Activated CD8-positive, alpha-beta memory T cell treated with anti-CD3 and anti-CD28 coated beads, Interleukin-2, amount 50 U/mL, for 1 hour (primary cell): ENCODE measurements at regions not wholly inside any gene's neighbourhood (a gene's known extent, or its start where the extent isn't known, plus 50 kb on each side); places are given as distances from the start of the nearest gene placed in this dataset.

Experiments
- DNase-seq: peaks from one replicate; pipeline ENCODE4 v3.0.0-alpha.2; 2020; ENCODE audit errors: extremely low read depth

GRCh38 chr6:139600343-139600742, 225.9 kb upstream of the CITED2 start:
- DNase-seq: no peak

GRCh38 chr6:139597771-139598755, 223.6 kb upstream of the CITED2 start:
- DNase-seq: no peak

DNA sequence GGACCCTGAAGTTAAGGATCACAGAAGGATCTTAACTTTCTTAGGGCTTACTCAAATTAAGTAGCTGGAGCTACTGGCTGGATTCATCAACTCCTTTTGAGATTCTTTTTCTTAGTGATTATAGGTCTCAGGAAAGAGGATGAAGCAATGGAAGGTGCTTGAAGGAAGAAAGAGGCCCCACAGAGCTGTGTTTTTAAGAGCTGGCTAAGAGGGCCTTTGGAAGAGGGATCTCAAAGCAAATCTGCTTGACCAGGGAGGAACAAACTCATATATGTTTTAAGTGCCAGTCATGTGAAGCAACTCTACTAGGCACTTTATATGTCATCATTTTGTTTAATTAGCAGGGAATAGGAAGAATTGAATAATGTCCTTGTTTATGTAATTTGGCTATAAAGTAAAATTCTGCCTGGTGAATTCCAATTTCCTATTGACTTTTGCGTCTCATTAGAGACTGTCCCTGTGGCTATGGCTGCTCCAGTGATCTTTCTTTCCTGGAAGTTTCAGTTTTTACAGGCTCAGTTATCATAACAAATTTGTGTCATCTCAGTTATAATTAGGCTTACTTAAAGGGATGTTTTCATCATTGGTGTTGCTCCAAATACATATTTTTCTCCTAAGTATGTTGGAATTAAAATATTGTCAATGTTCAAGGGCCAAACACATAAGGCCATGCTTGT, 222.8 kb upstream of the CITED2 start:
- DNase-seq: no peak

GRCh38 chr6:139595183-139595582, 220.7 kb upstream of the CITED2 start:
- no peak for DNase-seq

DNA sequence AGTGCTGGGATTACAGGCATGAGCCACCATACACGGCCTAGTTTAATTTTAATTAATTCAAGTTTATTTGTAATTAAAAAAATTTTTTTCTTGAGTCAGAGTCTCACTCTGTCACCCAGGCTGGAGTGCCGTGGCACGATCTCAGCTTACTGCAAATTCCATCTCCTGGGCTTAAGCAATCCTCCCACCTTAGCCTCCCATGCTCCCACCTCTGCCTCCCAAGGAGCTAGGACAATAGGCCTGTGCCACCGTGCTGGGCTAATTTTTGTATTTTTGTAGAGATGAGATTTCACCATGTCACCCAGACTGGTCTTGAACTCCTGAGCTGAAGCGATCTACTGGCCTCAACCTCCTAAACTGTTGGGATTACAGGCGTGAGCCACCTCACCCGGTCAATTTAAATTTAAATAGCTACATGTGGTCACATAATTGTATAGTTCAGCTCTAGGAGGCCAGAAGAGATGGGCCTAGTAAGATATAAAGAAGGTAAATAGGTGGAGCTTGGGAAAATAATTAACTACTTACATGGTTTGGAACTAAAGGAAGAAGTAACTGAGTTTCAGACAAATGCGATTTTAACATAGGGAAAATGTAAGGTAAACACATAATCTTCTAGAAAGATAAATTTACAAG, 220.0 kb upstream of the CITED2 start:
- no peak for DNase-seq

DNA sequence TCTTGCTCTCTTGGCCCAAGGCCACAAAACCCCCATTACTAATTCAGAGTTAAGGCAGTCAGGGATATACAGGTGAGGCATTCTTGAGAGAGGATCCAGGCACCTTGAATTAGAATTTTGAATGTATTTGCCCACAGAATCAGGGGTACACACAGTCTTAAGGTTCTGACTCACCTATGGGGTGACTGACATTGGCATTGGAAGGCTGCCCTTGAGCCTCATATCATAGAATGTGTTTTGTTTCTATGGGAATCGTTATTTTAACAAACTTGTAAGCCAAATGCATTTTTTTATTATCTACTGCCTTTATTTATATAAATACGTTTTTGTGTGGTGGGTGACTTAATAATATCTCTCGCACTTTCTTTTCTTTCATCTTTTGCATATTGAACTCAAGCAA, 218.6 kb upstream of the CITED2 start:
- no peak for DNase-seq

DNA sequence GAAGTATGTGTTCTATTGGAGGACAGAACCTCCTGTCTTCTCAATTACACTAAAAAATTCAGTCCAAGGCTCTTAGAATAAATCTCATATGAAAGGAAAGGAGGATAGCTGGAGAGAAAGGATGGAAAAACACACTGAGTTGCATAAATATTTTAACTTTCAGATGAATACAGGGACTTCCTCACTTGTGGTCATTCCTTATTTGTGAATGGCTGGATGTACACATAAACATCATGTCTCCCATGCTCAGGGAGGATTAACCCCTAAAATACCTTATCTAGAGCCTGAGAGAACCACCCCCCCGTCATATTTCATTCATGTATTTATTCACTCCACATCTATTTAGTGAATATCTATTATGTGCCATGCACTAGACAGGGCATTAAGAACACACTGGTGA, 217.6 kb upstream of the CITED2 start:
- no peak for DNase-seq

DNA sequence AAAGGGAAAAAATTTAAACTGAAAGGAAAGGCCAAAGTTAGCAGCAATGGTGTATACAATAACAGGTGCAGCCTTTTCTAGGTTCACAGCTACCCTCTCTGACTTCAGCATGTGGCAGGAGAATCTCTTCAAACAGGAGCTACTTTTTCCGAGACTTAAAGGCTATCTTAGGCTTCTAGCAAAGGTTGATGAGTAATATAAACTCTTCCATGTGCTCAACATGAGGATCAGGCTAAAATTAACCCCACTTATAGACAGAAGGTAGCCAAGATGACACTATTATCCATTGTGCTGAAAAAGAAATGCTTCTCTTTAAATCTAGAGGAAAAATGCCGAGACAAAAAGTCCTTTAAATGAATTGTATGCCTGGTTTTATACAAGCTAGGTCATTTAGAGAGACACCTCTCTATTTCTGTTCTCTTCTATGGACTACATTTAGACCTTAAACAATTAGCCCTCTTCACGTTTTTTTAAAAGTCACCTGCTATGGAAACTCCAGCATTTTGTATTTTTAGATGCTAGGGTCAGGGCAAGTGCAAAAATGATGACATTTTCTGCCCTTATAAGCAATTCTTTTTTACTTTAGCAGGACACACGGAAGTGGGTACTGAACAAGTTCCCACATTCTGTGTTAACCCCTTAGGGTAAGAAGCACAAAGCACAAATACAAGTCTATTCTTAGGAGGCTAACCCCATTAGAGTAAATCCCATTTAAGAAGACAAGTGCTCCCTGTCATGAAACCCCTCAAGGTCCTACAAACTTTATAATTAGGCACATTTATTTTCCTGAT, 216.8 kb upstream of the CITED2 start:
- DNase-seq: no peak

DNA sequence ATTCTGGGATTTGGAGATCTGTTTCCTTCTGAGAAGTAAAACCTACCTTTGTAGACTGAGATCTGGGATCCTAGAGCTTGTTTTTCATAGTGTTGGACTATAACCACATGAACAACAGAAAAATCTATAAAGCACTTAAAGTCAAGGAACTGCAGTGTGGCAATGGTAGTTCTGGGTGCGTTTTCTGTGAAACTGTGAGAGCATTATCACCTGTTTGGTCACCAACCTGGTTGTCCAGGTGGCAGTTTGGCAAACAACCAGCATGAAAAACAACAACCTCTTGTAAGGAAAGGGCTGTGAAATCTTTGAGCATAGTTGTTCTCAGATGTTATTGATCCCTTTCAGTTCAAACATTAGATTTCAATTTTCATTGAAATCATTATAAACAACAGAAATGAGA, 215.8 kb upstream of the CITED2 start:
- no peak for DNase-seq

DNA sequence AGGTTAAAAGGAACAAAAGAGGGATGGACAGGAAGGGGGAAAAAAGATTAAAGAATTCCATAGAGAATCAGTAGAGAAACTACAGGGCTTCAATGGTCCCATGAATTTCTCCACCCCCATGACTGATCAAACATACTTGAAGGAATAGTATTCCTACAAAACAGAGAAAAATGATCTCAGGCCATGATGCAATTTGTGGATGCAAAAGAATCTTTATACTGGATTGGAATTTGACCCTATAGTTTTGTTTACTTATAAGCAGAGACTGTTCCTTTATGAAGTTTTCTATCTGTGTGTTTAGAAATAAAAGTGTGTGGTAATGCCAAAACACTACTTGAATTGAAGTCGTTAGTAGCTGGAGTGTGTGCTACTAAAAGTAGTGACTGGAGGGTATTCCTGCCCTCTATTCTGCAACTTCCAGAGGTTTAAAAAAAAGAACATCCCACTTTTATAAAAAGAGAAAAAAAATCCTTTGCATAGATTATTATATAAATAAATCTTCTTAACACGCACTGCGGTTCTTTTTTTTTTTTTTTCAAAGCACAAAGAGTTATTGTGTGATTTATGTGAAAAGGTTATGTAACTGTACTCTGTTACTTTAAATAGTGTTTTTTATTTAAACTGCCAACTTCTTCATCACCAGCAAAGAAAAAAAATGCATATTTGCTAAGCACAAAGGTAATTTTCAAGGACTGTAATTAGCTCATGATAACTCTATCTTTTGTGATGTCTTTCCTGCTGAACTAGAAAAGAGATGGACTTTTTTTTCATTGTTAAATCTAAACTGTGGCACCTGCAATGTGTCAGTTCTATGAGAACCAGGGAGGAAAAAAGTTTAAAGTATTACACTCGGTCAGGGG, 214.5 kb upstream of the CITED2 start:
- DNase-seq: no peak

- no peak for DNase-seq
These were observed 213.7 kb upstream of the CITED2 start for GRCh38 chr6:139588076-139588639.

DNA sequence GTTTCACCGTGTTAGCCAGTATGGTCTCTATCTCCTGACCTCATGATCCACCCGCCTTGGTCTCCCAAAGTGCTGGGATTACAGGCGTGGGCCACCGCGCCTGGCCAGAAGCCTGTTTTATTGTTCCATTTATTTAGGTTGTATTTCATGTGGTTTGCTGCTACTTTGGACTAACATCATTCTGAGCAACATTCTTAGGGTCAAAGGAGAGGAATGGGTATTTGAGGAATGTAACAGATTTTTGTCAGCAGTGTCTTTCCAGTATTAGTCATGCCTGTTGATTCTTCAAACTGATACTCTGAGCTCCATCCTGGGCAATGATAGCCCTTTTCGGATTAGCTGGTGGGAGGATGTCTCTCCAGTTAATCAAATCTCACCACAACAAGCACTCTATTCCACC, 213.0 kb upstream of the CITED2 start:
- DNase-seq: no peak

DNA sequence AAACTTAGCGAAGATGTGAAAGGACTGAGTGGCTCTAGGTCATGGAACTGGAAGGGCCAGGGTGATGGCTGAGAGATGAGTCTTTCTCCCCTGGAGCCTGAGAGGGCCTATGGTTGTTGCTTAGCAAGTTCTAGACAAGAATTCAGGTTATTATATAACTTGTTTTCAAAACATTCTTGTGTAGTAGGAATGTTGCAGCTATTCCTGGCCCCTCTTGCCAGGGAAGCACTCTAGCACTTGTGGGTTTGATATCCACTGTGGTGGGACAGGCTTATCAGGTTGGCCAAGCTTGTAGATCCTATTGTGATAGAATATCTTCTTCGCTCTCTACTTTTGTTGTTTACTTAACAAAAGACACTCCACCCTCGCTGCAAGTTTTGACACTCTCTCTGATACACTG, 211.8 kb upstream of the CITED2 start:
- DNase-seq: no peak

- DNase-seq: no peak
These were observed 210.2 kb upstream of the CITED2 start for GRCh38 chr6:139584599-139584998.

GRCh38 chr6:139583420-139583819, 209.0 kb upstream of the CITED2 start:
- DNase-seq: no peak

- DNase-seq: no peak
These were observed 208.5 kb upstream of the CITED2 start for GRCh38 chr6:139582956-139583355.

GRCh38 chr6:139581485-139581865, 207.0 kb upstream of the CITED2 start:
- no peak for DNase-seq

GRCh38 chr6:139580592-139581484, 206.4 kb upstream of the CITED2 start:
- no peak for DNase-seq

GRCh38 chr6:139577763-139578604, 203.5 kb upstream of the CITED2 start:
- no peak for DNase-seq
